D721Med (cell line): ENCODE measurements at regions not wholly inside any gene's neighbourhood (a gene's known extent, or its start where the extent isn't known, plus 50 kb on each side); places are given as distances from the start of the nearest gene placed in this dataset.

Experiments used
- DNase-seq: peaks from one replicate; pipeline ENCODE4 v3.0.0; 2011; ENCODE audit warnings: low spot score; ENCODE audit not compliant: insufficient read length
- FAIRE-seq: peaks from 2 replicates; lab custom pipeline; 2011; peaks lifted over from hg19 to GRCh38; lab: Jason Lieb, UNC
- TF ChIP-seq, protein P1 (sequence below): IDR thresholded peaks from 2 replicates; pipeline ENCODE4 v1.5.1; 2012; ENCODE audit warnings: mild to moderate bottlenecking, control low read depth; ENCODE audit not compliant: insufficient read depth; ENCODE audit errors: missing control alignments

DNA sequence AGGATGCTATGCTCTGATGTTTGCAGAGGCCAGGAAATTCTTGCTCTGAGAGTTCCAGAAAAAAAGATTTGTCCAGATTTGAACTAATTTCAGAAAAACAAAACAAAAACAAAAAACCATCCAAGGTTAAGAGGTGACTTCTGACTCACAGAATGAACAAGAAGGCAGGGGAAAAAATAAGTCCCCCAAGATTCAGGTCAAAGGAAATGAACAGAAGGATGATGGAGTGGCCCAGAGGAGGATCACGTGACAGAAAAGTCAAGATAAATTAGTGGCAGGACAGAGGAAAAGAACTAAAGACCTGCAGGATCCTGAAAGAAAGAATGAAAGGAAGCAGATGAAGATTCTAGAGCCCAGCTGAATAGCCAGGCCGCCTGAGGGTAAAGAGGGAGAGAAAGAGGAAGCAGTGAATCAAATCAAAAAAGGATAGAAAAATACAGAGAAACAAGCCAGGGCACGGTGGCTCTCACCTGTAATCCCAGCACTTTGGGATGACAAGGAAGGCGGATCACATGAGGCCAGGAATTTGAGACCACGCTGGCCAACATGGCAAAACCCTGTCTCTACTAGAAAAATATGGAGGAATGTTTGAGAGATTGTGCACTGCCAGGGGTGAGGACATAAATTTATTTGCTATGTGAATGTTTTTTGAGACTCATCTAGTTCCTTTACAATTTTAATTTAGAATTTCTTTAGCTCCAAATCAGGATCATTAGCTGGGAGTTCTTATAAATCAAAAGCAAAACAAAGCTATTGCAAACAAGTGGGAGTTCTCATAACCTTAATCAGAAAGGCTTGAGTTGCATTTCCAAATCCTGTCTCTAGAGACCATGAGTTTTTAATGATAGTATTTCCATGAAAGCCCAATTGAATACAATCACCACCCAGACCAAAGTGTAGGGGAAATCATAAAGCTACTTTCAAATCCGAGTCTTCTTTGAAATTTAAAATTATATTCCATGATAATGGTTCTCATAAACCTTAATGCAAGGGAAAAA lies 217.1 kb upstream of the PLEKHG7 start:
- DNase-seq: no peak
- TF ChIP-seq, protein P1, sequence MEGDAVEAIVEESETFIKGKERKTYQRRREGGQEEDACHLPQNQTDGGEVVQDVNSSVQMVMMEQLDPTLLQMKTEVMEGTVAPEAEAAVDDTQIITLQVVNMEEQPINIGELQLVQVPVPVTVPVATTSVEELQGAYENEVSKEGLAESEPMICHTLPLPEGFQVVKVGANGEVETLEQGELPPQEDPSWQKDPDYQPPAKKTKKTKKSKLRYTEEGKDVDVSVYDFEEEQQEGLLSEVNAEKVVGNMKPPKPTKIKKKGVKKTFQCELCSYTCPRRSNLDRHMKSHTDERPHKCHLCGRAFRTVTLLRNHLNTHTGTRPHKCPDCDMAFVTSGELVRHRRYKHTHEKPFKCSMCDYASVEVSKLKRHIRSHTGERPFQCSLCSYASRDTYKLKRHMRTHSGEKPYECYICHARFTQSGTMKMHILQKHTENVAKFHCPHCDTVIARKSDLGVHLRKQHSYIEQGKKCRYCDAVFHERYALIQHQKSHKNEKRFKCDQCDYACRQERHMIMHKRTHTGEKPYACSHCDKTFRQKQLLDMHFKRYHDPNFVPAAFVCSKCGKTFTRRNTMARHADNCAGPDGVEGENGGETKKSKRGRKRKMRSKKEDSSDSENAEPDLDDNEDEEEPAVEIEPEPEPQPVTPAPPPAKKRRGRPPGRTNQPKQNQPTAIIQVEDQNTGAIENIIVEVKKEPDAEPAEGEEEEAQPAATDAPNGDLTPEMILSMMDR: no peak
- FAIRE-seq: no peak

- no peak for FAIRE-seq
These were observed 220.2 kb upstream of the PLEKHG7 start for GRCh38 chr12:92482599-92482998.

DNA sequence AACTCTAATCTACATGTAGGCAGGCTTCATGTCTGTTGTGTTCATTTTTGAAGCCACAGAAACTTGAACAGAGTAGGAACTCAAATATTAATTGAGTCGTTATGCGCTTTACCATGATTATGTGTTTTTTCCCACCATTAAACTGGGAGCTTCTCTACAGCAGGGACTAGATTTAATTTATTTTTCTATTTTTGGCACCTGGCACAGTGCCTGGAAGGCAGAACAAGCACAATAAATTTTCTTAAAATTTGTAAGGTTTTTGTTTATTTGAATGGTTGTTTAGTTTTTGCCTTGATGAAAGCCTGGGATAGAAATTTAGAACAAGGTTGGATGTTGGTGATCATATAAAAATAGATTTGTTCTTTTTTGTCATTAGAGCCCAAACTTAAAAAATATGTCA lies 221.7 kb upstream of the PLEKHG7 start:
- TF ChIP-seq, protein P1: no peak
- DNase-seq (no peak), FAIRE-seq (no peak)

More at GRCh38 chr12:92482599-92482998, 220.2 kb upstream of the PLEKHG7 start:
- TF ChIP-seq, protein P1: no peak
- DNase-seq: no peak

- FAIRE-seq (no peak), DNase-seq (no peak)
- TF ChIP-seq, protein P1: no peak
These were observed 224.1 kb upstream of the PLEKHG7 start for GRCh38 chr12:92478692-92479091.

- TF ChIP-seq, protein P1: no peak
- DNase-seq: no peak
- no peak for FAIRE-seq
These were observed 225.9 kb upstream of the PLEKHG7 start for GRCh38 chr12:92476844-92477243.

GRCh38 chr12:92473564-92473963 lies 229.2 kb upstream of the PLEKHG7 start:
- TF ChIP-seq, protein P1: no peak
- FAIRE-seq (no peak), DNase-seq (no peak)

DNA sequence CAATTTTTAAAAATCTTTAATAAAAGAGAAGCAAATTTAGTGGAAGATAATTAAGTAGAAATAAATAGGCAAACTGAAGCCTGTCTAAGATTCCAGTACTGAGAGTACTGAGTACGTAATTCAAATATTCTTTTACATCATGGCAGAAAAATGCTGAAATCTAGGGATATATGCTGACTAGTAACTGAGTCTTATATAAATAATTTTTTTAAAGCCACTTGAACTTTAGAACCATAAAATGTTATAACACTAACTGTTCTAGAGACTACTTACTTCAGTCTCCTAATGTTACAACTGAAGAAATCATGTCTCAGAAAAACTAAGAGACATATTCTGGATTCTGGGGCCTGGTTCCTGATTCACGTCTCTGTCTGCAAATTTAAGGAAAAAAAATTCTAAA lies 230.6 kb upstream of the PLEKHG7 start:
- DNase-seq (no peak), FAIRE-seq (no peak)
- TF ChIP-seq, protein P1: no peak
